ENCODE measurements at regions not wholly inside any gene's neighbourhood (a gene's known extent, or its start where the extent isn't known, plus 50 kb on each side); places are given as distances from the start of the nearest gene placed in this dataset.

DNA sequence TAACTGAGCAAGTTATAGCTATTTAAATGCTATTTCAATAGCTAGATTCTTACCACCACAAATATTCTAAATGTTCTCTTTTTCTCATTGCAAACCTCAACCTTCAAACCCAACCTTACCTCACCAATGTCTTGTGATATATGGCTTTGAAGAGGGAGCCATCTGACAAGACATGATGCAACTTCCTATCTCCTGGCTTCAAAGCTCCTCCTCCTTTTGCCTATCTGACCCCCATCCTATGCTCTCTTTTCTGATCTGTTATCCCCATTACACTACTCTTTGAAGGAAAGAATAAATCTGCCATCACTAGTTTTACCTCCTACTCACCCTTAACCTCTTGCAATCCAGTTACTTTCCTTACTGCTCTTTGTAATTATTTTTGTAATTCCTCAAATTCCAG lies 235.6 kb upstream of the ZSWIM2 start:
- H3K4me3 Mint-ChIP-seq, result no peak overlapping the region

DNA sequence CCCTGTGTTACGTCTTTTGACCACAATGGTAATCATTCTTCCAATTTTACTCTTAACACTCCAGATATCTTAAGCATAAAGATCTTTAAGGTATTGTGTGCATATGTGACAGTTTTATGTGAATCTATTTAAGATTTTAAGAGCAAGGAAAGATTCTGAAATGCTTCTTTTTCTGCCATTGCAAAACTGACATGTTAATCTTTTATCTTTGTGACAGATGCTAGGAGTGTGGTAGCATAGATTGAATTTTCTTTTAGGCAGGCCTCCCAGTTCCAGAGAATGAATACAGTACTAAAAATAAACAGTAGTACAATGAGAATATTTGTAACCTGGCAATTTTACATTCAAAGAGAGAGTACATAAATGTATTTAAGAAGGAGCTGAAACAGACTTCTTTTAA lies 232.5 kb upstream of the ZSWIM2 start:
- no peaks in the 10 kb centered on the region for H3K4me1 Mint-ChIP-seq
- H3K27ac Mint-ChIP-seq, result no peak overlapping the region

More for the DNA sequence above, 235.6 kb upstream of the ZSWIM2 start:
- no peaks in the 10 kb centered on the region for H3K27me3 Mint-ChIP-seq
- H3K4me1 Mint-ChIP-seq, result no peaks in the 10 kb centered on the region
- no peaks in the 10 kb centered on the region for H3K36me3 Mint-ChIP-seq
- no peak overlapping the region for H3K27ac Mint-ChIP-seq
- peaks cover 0 to 4% (median 0%) of the 10 kb centered on the region in 3 donors for H3K9me3 Mint-ChIP-seq

DNA sequence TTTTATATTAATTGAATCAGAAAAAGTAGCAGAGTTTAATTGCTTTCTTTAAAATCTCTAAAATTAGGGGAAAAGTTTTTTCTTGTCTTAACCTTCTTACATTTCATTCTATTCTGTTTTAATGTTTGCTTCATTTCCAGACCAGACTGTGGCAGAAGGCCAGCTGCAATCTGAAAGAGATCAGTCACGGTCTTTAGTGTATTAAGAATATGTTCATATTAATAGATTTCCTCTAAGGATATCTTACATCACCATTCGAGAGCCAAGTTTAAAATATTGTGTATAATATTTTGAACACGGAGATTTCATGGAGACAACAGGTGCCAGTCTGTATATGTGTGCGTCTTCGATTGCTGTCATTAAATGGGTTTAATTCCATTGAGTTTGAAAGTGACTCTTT lies 230.9 kb upstream of the ZSWIM2 start:
- Mint-ChIP-seq H3K9me3 (peaks cover 0 to 4% (median 3%) of the 10 kb centered on the region in 3 donors), H3K4me3 (no peak overlapping the region), H3K36me3 (no peaks in the 10 kb centered on the region), H3K27me3 (no peaks in the 10 kb centered on the region), H3K4me1 (no peaks in the 10 kb centered on the region), H3K27ac (no peak overlapping the region)

More for the DNA sequence above, 232.5 kb upstream of the ZSWIM2 start:
- H3K36me3 Mint-ChIP-seq, result no peaks in the 10 kb centered on the region
- peaks cover 0 to 4% (median 3%) of the 10 kb centered on the region in 3 donors for H3K9me3 Mint-ChIP-seq
- H3K4me3 Mint-ChIP-seq, result no peak overlapping the region
- no peaks in the 10 kb centered on the region for H3K27me3 Mint-ChIP-seq

DNA sequence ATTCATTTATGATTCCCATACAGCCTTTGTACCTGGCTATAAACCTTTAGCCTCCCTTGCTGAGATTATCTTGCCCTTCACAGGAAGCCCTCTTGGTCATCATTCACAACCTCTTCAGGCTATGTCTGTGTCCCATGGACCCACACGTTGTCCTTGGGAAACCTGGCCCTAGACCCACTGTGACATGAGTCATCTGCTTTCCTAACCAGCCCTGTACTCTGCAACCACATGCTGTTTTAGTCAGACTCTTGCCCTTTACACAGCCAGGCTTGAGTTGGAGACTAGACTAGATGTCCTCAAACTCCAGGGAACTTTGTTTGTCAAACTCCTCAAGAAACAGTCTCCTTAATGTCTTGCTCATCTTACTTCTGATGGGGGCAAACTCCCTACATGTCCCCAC lies 229.3 kb upstream of the ZSWIM2 start:
- H3K27ac Mint-ChIP-seq, result no peak overlapping the region
- H3K4me1 Mint-ChIP-seq, result no peaks in the 10 kb centered on the region
- no peak overlapping the region for H3K4me3 Mint-ChIP-seq
- no peaks in the 10 kb centered on the region for H3K27me3 Mint-ChIP-seq
- H3K9me3 Mint-ChIP-seq, result peaks cover 0 to 4% (median 2%) of the 10 kb centered on the region in 3 donors
- H3K36me3 Mint-ChIP-seq, result no peaks in the 10 kb centered on the region

DNA sequence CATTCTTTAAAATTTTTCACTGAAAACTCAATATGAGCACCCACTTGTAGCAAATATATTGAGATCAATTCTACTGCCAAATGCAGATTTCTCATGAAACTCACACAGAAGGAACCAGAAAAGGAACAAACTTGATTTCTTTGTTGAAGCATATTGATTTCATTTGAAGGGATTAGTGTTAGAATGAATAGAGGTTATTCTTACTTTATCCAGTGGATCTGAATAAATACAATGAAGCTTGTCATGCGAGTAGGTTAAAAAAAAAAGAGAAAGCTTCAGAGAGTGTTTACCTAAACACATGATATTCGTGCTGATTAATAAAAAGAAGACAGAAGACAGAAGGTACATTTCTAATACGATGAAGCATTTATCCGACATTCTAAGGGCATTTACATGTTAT lies 226.7 kb upstream of the ZSWIM2 start:
- Mint-ChIP-seq H3K36me3 (no peaks in the 10 kb centered on the region), H3K27ac (no peak overlapping the region), H3K4me1 (no peaks in the 10 kb centered on the region), H3K4me3 (no peak overlapping the region), H3K27me3 (no peaks in the 10 kb centered on the region), H3K9me3 (peaks cover 0 to 4% (median 2%) of the 10 kb centered on the region in 3 donors)

DNA sequence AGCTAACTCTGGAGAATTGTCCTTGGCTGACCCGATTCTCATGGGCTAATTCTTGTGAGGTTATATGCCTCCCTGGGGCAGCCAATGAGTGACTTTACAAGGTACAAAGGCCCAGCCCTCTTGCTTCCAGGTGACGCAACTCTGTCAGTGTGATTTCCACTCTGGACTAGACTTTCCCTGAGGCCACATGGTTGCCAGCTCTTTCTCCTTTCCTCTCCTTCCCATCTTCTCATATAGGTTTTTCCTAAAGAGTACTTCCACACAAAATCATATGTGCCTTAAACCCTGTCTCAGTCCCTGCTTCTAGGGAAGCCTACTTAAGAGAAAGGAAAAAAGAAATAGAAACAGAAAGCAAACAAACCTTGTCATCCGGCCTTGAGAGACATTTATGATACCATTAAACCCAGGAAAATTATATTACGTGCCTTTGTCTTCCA lies 226.2 kb upstream of the ZSWIM2 start:
- Mint-ChIP-seq H3K9me3 (peaks cover 0 to 4% (median 2%) of the 10 kb centered on the region in 3 donors), H3K4me3 (no peak overlapping the region), H3K27ac (no peak overlapping the region), H3K27me3 (no peaks in the 10 kb centered on the region), H3K36me3 (no peaks in the 10 kb centered on the region), H3K4me1 (no peaks in the 10 kb centered on the region)

DNA sequence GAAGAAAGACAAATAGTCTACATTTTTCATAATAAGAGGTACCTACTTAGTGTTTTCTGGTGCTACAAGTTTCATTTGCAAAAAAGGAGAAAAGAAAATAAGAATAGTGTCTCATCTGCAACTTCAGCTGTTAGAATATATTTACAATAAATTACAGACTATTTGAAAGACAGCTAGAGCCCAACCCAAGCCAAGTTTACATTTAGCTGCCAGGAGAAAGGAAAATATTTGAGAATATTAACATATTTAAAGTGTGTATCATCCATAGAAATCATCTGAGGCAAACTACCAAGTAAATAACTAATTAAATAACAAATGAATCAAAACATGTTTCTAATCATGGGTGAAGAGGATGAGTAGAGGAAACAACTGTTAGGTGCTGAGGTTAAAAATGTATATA lies 209.2 kb upstream of the ZSWIM2 start:
- no peak overlapping the region for H3K4me3 Mint-ChIP-seq
- H3K36me3 Mint-ChIP-seq, result no peaks in the 10 kb centered on the region
- peaks cover 0 to 2% (median 0%) of the 10 kb centered on the region in 3 donors for H3K9me3 Mint-ChIP-seq
- no peak overlapping the region for H3K27ac Mint-ChIP-seq
- no peaks in the 10 kb centered on the region for H3K27me3 Mint-ChIP-seq
- no peaks in the 10 kb centered on the region for H3K4me1 Mint-ChIP-seq

DNA sequence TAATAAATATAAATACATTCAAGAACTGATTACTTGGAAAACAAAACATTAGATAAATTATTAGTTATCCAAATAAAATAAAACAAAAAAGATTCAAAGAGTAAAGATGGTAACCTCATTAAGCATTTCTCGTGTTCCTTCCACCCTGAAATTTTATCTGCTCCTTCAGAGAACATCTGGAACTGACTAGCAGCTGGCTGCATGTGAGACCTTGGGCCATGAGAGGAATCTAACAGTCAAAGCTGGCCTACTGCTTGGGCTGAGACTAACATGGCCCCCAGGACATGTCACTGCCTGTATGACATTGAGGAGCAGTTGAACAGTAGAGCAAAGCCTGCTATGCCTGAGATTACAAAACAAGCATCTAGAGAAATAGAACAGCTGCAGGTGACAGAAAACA lies 208.5 kb upstream of the ZSWIM2 start:
- no peaks in the 10 kb centered on the region for H3K4me1 Mint-ChIP-seq
- no peaks in the 10 kb centered on the region for H3K36me3 Mint-ChIP-seq
- H3K27ac Mint-ChIP-seq, result no peak overlapping the region
- H3K9me3 Mint-ChIP-seq, result peaks cover 0 to 2% (median 0%) of the 10 kb centered on the region in 3 donors
- H3K27me3 Mint-ChIP-seq, result no peaks in the 10 kb centered on the region
- H3K4me3 Mint-ChIP-seq, result no peak overlapping the region

DNA sequence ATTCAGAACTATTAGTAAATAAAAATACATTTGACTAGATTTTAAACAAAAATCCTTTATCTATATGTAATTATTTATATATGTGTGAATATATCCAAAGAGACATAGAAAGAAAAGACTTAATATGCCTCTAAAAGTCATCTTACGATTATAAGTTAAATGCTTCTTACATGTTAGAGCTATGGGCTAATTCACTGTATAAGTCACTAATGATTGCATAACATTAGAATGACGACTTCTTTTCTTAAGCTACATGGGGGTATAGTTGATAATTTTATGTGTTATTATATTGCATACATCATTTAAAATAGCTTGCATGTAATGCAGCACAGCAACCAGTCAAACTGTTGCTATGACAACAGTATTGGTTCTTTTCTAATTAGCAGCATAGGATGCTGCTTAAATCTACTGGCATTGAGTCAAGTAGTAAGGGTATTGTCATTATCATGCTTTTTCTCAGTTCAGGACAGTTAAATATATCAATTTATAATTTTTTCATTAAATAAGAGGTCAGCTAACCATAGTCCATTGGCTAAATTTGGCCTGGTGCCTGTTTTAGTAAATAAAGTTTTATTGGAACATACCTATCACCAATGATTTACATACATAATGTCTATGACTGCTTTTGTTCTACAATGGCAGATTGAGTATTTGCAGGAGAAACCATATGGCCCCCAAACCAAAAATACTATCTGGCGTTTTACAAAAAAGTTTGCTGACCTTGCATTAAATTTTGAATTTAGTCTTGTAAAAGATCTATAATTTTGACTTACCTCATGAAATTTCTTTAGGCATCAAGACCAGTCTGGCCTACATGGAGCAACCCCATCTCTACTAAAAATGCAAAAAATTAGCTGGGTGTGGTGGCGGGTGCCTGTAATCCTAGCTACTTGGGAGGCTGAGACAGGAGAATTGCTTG lies 207.7 kb upstream of the ZSWIM2 start:
- Mint-ChIP-seq H3K4me3 (no peak overlapping the region), H3K36me3 (no peaks in the 10 kb centered on the region), H3K4me1 (no peaks in the 10 kb centered on the region), H3K27me3 (no peaks in the 10 kb centered on the region), H3K27ac (no peak overlapping the region), H3K9me3 (peaks cover 0 to 2% (median 0%) of the 10 kb centered on the region in 3 donors)

DNA sequence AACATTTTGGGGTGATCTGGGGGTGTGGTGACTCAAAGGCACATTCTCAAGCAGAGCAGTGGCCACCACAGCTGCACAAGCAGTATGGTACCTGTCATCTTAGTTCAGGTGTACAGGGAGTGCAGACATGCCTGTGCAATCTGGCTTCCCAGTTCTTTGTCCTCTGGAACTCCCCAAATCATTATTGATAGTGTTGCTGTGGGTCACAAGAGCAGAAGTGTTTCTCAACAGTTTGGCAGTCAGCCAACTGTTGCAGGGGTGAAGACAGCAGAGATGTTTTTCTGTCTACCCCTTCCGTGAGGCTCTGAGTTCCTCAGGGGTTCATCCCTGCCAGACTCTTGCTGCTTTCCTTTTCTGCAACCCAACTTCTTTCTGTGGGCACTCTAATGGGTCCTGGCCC lies 206.5 kb upstream of the ZSWIM2 start:
- Mint-ChIP-seq H3K9me3 (peaks cover 0 to 4% (median 3%) of the 10 kb centered on the region in 3 donors), H3K4me1 (no peaks in the 10 kb centered on the region)

DNA sequence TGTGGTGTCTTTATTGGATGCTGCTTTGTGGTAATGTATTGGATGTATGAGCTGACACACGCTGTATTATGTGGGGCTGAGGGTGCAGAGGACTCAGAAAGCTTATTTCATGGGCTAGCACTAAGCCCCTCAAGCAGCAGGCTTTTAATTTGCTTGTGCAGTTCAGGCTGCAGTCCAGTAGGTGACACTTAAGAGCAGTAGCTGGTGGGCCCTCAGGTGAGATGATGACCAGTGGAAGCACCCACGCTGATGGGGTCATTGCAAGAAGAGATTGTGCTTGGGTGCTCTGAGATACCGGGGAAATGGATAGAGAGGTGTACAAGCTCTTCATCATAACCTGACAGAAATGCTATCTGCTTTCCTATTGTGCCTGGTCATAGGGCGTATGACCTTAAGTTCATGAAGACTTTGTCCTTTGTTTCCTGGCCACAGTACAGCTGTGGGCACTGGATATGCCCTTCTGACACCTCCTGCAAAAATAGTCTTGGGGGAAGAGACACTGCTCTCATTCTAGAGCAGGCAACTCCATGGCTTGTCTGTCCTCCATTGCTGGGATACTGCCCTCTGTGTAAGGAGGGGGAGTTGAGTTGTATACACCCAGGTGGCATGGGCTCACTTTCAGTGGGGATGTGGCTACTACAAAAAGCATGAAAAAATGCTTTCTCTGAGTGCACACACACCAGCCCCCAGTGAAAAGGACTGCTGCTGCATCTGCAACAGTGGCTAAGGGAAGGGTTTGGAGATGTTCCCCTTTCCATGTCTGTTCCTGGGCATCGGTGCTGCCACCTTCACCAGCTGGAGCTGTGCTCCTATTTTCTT lies 205.7 kb upstream of the ZSWIM2 start:
- no peak overlapping the region for H3K4me3 Mint-ChIP-seq
- H3K27me3 Mint-ChIP-seq, result no peaks in the 10 kb centered on the region
- H3K4me1 Mint-ChIP-seq, result no peaks in the 10 kb centered on the region
- peaks cover 0 to 4% (median 4%) of the 10 kb centered on the region in 3 donors for H3K9me3 Mint-ChIP-seq
- H3K36me3 Mint-ChIP-seq, result no peaks in the 10 kb centered on the region
- H3K27ac Mint-ChIP-seq, result no peak overlapping the region

More for the DNA sequence above, 206.5 kb upstream of the ZSWIM2 start:
- H3K27me3 Mint-ChIP-seq, result no peaks in the 10 kb centered on the region
- H3K4me3 Mint-ChIP-seq, result no peak overlapping the region
- H3K36me3 Mint-ChIP-seq, result no peaks in the 10 kb centered on the region
- H3K27ac Mint-ChIP-seq, result no peak overlapping the region

DNA sequence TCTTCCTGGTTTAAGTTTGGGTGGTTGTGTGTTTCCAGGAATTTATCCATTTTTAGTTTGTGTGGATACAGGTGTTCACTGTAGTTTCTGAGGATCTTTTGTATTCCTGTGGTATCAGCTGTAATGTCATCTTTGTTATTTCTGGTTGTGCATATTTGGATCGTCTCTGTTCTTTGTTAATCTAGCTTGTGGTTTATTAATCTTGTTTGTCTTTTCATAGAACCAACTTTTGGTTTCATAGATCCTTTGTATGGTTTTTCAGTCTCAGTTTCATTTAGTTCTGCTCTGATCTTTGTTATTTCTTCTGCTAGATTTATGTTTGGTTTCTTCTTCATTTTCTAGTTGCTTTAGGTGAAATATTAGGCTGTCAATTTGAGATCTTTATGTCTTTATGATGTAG lies 202.4 kb upstream of the ZSWIM2 start:
- H3K9me3 Mint-ChIP-seq, result peaks cover 0 to 4% (median 3%) of the 10 kb centered on the region in 3 donors
- no peaks in the 10 kb centered on the region for H3K36me3 Mint-ChIP-seq
- H3K4me3 Mint-ChIP-seq, result no peak overlapping the region
- H3K27me3 Mint-ChIP-seq, result no peaks in the 10 kb centered on the region
- H3K27ac Mint-ChIP-seq, result no peak overlapping the region
- H3K4me1 Mint-ChIP-seq, result no peaks in the 10 kb centered on the region

DNA sequence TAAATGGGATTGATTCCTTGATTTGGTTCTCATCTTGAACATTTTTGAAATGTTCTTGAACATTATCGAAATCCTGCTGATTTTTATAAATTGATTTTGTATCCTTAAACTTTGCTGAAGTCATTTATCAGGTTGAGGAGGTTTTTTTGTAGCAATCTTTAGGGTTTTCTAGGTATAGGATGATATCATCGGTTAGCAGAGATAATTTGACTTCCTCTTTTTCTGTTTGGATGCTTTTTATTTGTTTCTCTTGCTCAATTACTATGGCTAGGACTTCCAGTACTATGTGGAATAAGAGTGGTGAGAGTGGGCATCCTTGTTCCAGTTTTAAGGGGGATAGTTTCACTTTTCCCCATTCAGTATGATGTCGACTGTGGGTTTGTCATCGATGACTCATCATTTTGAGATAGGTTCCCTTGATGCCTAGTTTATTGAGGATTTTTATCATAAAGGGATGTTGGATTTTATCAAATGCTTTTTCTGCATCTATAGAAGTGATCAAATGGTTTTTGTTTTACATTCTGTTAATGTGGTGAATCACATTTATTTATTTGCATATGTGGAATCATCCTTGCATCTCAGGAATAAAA lies 201.5 kb upstream of the ZSWIM2 start:
- H3K4me3 Mint-ChIP-seq, result no peak overlapping the region
- H3K36me3 Mint-ChIP-seq, result no peaks in the 10 kb centered on the region
- no peaks in the 10 kb centered on the region for H3K4me1 Mint-ChIP-seq
- H3K9me3 Mint-ChIP-seq, result peaks cover 0 to 4% (median 3%) of the 10 kb centered on the region in 3 donors
- H3K27ac Mint-ChIP-seq, result no peak overlapping the region
- H3K27me3 Mint-ChIP-seq, result no peaks in the 10 kb centered on the region

DNA sequence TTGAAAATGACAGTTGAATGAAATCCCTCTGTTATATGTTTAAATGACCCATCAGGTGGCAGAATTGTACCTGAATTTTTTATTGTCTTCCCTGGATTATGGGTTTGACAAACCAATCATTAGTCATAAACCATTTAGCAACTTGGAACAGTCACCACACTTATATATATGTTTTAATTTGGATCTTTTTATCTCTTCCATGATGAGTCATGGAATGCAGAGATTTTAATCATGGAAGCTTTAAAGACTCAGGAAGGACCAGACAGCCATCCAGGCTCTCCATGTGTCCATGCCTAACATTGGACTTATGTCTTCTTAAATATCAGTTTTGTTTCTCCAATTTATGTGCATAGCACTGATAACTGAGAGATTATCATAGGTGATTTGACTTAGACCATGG lies 188.3 kb upstream of the ZSWIM2 start:
- H3K4me1 Mint-ChIP-seq, result no peaks in the 10 kb centered on the region
- H3K27ac Mint-ChIP-seq, result no peak overlapping the region
- H3K27me3 Mint-ChIP-seq, result no peaks in the 10 kb centered on the region
- H3K9me3 Mint-ChIP-seq, result no peaks in the 10 kb centered on the region
- H3K36me3 Mint-ChIP-seq, result no peaks in the 10 kb centered on the region
- H3K4me3 Mint-ChIP-seq, result no peak overlapping the region

DNA sequence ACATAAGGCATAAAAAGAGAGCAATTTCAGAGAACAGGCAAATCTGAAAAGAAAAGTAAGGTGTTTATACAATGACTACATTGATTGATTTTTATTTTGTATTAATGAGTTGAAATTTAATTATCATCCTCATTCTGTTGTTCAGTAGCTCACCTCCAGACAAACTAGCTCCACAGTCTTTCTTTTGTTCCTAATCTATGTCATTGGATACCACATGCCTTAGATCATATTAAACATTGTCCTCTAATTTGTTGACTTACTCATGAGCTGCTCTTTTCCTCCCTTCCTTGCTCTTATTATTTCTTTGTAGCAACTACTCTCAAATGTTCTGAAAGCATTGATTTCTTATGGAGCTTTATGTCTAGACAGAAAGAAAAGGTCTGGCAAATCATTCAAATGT lies 185.5 kb upstream of the ZSWIM2 start:
- no peaks in the 10 kb centered on the region for H3K4me1 Mint-ChIP-seq
- H3K4me3 Mint-ChIP-seq, result no peak overlapping the region
- no peak overlapping the region for H3K27ac Mint-ChIP-seq
- peaks cover 0 to under 1% (median 0%) of the 10 kb centered on the region in 3 donors for H3K9me3 Mint-ChIP-seq
- no peaks in the 10 kb centered on the region for H3K36me3 Mint-ChIP-seq
- no peaks in the 10 kb centered on the region for H3K27me3 Mint-ChIP-seq

Measured in IgD-negative memory B cell (primary cell).